SK-N-MC (cell line): ENCODE measurements at regions not wholly inside any gene's neighbourhood (a gene's known extent, or its start where the extent isn't known, plus 50 kb on each side); places are given as distances from the start of the nearest gene placed in this dataset.

Experiments used
- EZH2 ChIP-seq: fragments of 200-600 bp; sonication (generic); IDR thresholded peaks from one replicate; pipeline ENCODE4 v1.6.1; 2017; ENCODE audit warnings: antibody characterized with exemption
- POLR2AphosphoS5 ChIP-seq: IDR thresholded peaks from 2 replicates; pipeline ENCODE4 v1.6.1; 2012; ENCODE audit warnings: mild to moderate bottlenecking, low read depth, low read length, borderline replicate concordance

- TF ChIP-seq EZH2 = no peak
- no peak for TF ChIP-seq POLR2AphosphoS5
Measured at GRCh38 chr2:193506035-193506434, 1311.3 kb upstream of the TMEFF2 start.
